ENCODE measurements at regions not wholly inside any gene's neighbourhood (a gene's known extent, or its start where the extent isn't known, plus 50 kb on each side); places are given as distances from the start of the nearest gene placed in this dataset.
A peak's percentile ranks its signal among the peaks of the same experiment; 100 is the strongest.

DNA sequence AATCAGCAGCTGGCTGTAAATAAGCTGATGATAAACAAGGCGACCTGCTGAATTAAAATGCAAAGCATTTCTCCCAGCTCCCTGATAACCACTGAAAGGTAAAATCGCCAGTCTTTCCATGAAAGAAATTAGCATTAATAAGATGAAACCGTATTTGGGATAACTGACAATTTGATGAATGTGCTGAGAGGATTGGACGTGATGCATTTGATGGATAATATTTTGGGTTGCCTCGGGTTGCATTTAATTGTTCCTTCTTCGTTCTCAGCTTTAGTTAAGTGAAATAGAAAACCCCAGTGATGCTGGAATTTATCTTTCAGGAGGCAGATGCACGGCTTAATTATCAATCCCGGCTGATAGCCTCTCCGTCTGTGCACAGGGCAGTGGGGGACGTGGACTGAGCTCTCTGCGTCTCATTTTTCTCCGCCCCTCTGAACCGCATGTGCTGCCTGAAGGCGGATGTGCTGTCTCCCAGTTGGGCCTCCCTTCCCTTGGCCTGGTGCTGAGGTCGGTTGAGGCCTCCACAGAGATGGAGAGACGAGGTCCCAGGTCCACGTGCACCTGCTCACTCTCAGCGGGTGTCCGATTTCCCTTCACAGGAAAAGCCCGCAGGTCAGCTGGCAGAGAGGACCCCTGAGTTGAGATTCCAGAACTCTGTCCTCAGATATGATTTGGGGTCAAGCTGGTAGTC lies 846.2 kb downstream of the BRD1 start:
- Histone ChIP-seq H3K9me3 (peaks cover 0 to 2% of the 10 kb centered on the region in 2 donors), H3K27ac (no peak overlapping the region), H3K27me3 (peaks cover 0 to 7% of the 10 kb centered on the region in 2 donors), H3K36me3 (no peaks in the 10 kb centered on the region), H3K4me3 (no peak overlapping the region), H3K4me1 (no peaks in the 10 kb centered on the region)
- intact Hi-C loops (cut with DNase I), result no loop called here
- no peak for DNase-seq
- TF ChIP-seq, protein P1, sequence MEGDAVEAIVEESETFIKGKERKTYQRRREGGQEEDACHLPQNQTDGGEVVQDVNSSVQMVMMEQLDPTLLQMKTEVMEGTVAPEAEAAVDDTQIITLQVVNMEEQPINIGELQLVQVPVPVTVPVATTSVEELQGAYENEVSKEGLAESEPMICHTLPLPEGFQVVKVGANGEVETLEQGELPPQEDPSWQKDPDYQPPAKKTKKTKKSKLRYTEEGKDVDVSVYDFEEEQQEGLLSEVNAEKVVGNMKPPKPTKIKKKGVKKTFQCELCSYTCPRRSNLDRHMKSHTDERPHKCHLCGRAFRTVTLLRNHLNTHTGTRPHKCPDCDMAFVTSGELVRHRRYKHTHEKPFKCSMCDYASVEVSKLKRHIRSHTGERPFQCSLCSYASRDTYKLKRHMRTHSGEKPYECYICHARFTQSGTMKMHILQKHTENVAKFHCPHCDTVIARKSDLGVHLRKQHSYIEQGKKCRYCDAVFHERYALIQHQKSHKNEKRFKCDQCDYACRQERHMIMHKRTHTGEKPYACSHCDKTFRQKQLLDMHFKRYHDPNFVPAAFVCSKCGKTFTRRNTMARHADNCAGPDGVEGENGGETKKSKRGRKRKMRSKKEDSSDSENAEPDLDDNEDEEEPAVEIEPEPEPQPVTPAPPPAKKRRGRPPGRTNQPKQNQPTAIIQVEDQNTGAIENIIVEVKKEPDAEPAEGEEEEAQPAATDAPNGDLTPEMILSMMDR (IDR thresholded peaks at IDR 0.05), result no peak
- no peak for ATAC-seq

DNA sequence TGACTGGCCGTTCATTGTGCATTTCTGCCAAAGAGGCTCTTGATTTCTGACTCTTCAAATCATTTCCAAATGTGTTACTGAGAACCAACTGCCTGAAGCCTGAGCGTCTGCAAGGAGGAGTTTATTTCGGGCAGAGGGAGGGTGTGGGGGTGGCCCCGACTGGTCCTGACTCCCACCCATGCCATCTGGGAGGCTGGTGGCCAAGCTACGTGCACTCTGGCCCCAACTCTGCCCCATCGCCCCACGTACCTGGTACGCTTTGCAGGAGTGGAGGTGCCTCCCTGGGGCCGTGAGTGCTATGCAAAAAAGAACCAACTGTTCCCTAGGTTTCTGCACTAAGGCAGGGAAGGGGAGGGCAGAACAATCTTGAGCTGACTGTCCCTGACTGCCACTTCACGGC lies 846.8 kb downstream of the BRD1 start:
- ATAC-seq (no peak), DNase-seq (no peak)
- H3K4me3 ChIP-seq, result no peak overlapping the region
- TF ChIP-seq, protein P1 (IDR thresholded peaks at IDR 0.05), result no peak
- H3K27ac ChIP-seq, result no peak overlapping the region
- no peaks in the 10 kb centered on the region for H3K4me1 ChIP-seq
- intact Hi-C loops (cut with DNase I), result no loop called here
- H3K36me3 ChIP-seq, result no peaks in the 10 kb centered on the region
- peaks cover 0 to 2% of the 10 kb centered on the region in 2 donors for H3K9me3 ChIP-seq
- peaks cover 0 to 7% of the 10 kb centered on the region in 2 donors for H3K27me3 ChIP-seq

DNA sequence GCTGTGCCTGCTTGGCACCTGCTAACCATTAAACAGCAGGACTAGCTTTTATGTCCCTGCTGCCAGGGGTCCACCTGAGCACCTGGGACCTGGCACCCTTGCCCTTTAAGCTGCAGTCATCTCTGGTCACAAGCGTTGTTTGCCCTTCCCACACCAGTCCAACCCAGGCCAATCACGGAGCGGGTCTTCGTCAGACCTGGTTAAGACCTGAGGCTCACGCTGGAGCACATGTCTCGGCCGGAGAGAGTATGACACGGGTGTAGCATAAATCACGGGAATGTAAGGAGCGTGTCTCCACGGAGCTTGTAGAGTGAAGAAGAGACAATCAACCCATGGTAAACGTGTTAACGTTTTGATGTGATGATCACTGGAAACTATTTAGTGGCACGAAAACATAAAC lies 847.3 kb downstream of the BRD1 start:
- Histone ChIP-seq H3K27ac (no peak overlapping the region), H3K4me3 (no peak overlapping the region), H3K27me3 (peaks cover 0 to 7% of the 10 kb centered on the region in 2 donors), H3K36me3 (no peaks in the 10 kb centered on the region), H3K4me1 (no peaks in the 10 kb centered on the region), H3K9me3 (peaks cover 0 to 2% of the 10 kb centered on the region in 2 donors)
- DNase-seq, result no peak
- intact Hi-C loops (cut with DNase I), result no loop called here
- ATAC-seq, result no peak
- TF ChIP-seq, protein P1 (IDR thresholded peaks at IDR 0.05), result no peak

DNA sequence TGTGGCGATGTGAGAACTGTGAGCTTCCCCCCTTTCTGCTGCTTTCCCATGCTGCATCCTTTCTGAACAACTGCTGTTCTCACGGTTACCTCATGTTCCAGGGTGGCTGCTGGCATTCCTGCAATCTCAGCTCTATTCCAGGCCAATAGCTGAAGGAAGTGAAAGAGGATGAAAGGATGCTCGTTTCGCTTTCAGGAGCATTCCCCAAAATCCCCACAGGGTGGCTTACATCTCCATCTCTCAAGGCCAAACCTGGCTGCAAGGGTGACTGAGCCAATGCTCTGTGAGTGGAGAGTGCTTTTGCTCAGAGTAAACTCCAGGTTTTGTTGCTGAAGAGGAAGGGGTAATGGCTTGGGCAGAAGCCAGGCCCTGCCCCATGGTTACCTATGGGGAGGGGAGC lies 848.2 kb downstream of the BRD1 start:
- no peak for DNase-seq
- Histone ChIP-seq H3K4me3 (no peak overlapping the region), H3K36me3 (no peaks in the 10 kb centered on the region), H3K27ac (no peak overlapping the region), H3K27me3 (peaks cover 0 to 12% of the 10 kb centered on the region in 2 donors), H3K9me3 (peaks cover 0 to 2% of the 10 kb centered on the region in 2 donors), H3K4me1 (no peaks in the 10 kb centered on the region)
- TF ChIP-seq, protein P1 (IDR thresholded peaks at IDR 0.05), result no peak
- no peak for ATAC-seq
- intact Hi-C loops (cut with DNase I), result no loop called here

DNA sequence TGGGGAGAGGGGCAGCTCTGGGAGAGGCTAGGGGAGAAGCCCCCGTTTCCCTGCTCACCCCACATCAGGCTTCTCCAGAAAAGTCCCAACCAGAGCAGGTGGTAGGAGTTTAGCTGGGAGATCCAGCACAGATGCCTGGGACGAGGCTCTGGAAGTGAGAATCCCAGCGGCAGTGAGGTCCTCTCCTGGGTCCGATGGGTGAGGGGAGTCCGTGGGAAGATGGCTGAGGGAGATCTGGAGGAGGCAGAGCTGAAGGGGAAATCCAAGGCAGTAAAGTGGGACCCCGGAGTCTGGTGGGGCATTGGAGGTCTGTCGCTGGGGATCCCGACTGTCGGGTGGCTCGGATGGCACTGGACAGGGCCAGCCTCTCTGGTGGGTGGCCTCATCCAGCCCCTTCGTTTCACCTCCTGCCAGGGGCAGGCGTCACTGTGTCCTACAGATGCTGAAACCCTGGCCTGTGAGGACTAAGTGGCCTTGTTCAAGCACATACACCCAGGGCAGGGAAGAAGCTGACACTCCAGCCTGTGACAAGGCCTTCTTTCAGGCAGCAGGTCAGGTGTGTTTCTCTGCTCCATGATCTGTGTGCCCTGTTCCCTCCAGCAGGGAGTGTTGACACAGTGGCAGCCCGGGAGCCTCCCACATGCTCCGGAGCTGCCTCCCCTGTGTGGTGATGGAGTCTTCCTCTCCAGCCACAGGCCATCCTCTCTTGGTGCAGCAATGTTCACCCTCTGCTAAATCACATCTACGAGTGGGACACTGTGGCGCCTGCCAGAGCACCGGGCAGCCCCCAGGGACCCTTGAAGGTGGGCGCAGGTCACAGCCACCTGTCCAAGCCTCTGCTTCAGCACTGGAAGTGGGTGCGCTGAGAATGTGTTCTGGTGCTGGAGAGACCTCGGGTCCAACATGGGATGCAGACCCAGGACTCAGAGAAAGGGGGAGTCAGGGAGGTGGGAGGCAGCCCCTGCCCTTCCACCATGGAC lies 850.8 kb downstream of the BRD1 start:
- DNase-seq, result peak in 1 of 4 donors; percentile 55
- H3K9me3 ChIP-seq, result peaks cover 0 to 2% of the 10 kb centered on the region in 2 donors
- H3K4me1 ChIP-seq, result no peaks in the 10 kb centered on the region
- TF ChIP-seq, protein P1 (IDR thresholded peaks at IDR 0.05), result no peak
- peaks cover 0 to 25% of the 10 kb centered on the region in 2 donors for H3K27me3 ChIP-seq
- no peak for ATAC-seq
- no peak overlapping the region for H3K4me3 ChIP-seq
- intact Hi-C loops (cut with DNase I), result no loop called here
- no peaks in the 10 kb centered on the region for H3K36me3 ChIP-seq
- H3K27ac ChIP-seq, result no peak overlapping the region

Measured in left lung (tissue), 4 donors.